ENCODE measurements at regions not wholly inside any gene's neighbourhood (a gene's known extent, or its start where the extent isn't known, plus 50 kb on each side); places are given as distances from the start of the nearest gene placed in this dataset.

- Histone ChIP-seq H3K9me3 (ENCODE audit: insufficient read depth, low read depth) (no peaks in the 10 kb centered on the region), H3K4me1 (replicated peaks; ENCODE audit: insufficient read depth) (no peaks in the 10 kb centered on the region), H4K20me1 (ENCODE audit: insufficient read depth) (no peaks in the 10 kb centered on the region), H3K27ac (no peak overlapping the region), H3K79me2 (ENCODE audit: low read depth) (no peaks in the 10 kb centered on the region), H3K4me2 (no peak overlapping the region), H2AFZ (no peak overlapping the region), H3K9me2 (ENCODE audit: insufficient read depth) (no peaks in the 10 kb centered on the region), H3K36me3 (ENCODE audit: low read depth) (no peaks in the 10 kb centered on the region), H3F3A (ENCODE audit: insufficient read depth, low read depth) (no peaks in the 10 kb centered on the region), H3K27me3 (ENCODE audit: insufficient read depth, low read depth) (no peaks in the 10 kb centered on the region), H3K4me3 (no peak overlapping the region)
- ChIA-PET POLR2A (ENCODE audit: unreplicated experiment) (interaction anchor here (0.6 kb wide), 1 partner anchor 1009 kb away, joined by 21 read pairs; no protein-coding TSS in a partner anchor), CTCF (interaction anchor here (0.7 kb wide), 1 partner anchor 18 kb away, joined by 8 read pairs; no protein-coding TSS in a partner anchor)
- DNase-seq = no peak
- TF ChIP-seq EZH2 (IDR thresholded peaks at IDR 0.05; ENCODE audit: low read depth) (no peak), CTCF (conservative IDR thresholded peaks at IDR 0.05) (no peak)
- BruUV-seq (replicated peaks) = no TSS peak
- intact Hi-C loops (cut with micrococcal nuclease; ENCODE audit: unreplicated experiment) = no loop called here
Observed at GRCh38 chr10:4250587-4250887, 465.5 kb upstream of the KLF6 start.

- POLR2A ChIA-PET (ENCODE audit: unreplicated experiment) = interaction anchor here (0.6 kb wide), 1 partner anchor 1009 kb away, joined by 21 read pairs; no protein-coding TSS in a partner anchor
- H3K4me2 ChIP-seq = no peak overlapping the region
Observed at GRCh38 chr10:4249841-4250586, 465.0 kb upstream of the KLF6 start.

GRCh38 chr10:4247379-4247778 is 462.4 kb upstream of the KLF6 start:
- ChIA-PET POLR2A (ENCODE audit: unreplicated experiment) (no interaction called here), CTCF (no interaction called here)
- Histone ChIP-seq H2AFZ (no peak overlapping the region), H3F3A (ENCODE audit: insufficient read depth, low read depth) (peaks cover 14% of the 10 kb centered on the region), H3K4me2 (no peak overlapping the region), H3K79me2 (ENCODE audit: low read depth) (no peaks in the 10 kb centered on the region), H3K4me3 (no peak overlapping the region), H3K36me3 (ENCODE audit: low read depth) (no peaks in the 10 kb centered on the region), H4K20me1 (ENCODE audit: insufficient read depth) (no peaks in the 10 kb centered on the region), H3K27me3 (ENCODE audit: insufficient read depth, low read depth) (no peaks in the 10 kb centered on the region), H3K4me1 (replicated peaks; ENCODE audit: insufficient read depth) (peaks cover 21% of the 10 kb centered on the region), H3K27ac (no peak overlapping the region), H3K9me3 (ENCODE audit: insufficient read depth, low read depth) (0 out of 2 replicates have a peak, but pooled peaks cover 5% of the 10 kb centered on the region), H3K9me2 (ENCODE audit: insufficient read depth) (no peaks in the 10 kb centered on the region)
- BruUV-seq (replicated peaks) = no TSS peak
- no peak for DNase-seq
- TF ChIP-seq CTCF (conservative IDR thresholded peaks at IDR 0.05) = no peak
- no peak for TF ChIP-seq EZH2 (IDR thresholded peaks at IDR 0.05; ENCODE audit: low read depth)
- intact Hi-C loops (cut with micrococcal nuclease; ENCODE audit: unreplicated experiment) = loop anchor here (10.0 kb wide), 1 partner anchor 297 kb away; no protein-coding TSS in a partner anchor

More at GRCh38 chr10:4249841-4250586, 465.0 kb upstream of the KLF6 start:
- Histone ChIP-seq H4K20me1 (ENCODE audit: insufficient read depth) (no peaks in the 10 kb centered on the region), H3K27me3 (ENCODE audit: insufficient read depth, low read depth) (no peaks in the 10 kb centered on the region), H3K4me3 (no peak overlapping the region), H3K79me2 (ENCODE audit: low read depth) (no peaks in the 10 kb centered on the region), H3K4me1 (replicated peaks; ENCODE audit: insufficient read depth) (no peaks in the 10 kb centered on the region), H3K9me2 (ENCODE audit: insufficient read depth) (no peaks in the 10 kb centered on the region), H3K36me3 (ENCODE audit: low read depth) (no peaks in the 10 kb centered on the region), H2AFZ (no peak overlapping the region), H3F3A (ENCODE audit: insufficient read depth, low read depth) (no peaks in the 10 kb centered on the region), H3K27ac (no peak overlapping the region), H3K9me3 (ENCODE audit: insufficient read depth, low read depth) (no peaks in the 10 kb centered on the region)
- DNase-seq = no peak
- TF ChIP-seq CTCF (conservative IDR thresholded peaks at IDR 0.05) = no peak
- no peak for TF ChIP-seq EZH2 (IDR thresholded peaks at IDR 0.05; ENCODE audit: low read depth)
- BruUV-seq (replicated peaks) = no TSS peak
- CTCF ChIA-PET = interaction anchor here (0.6 to 0.7 kb wide), 2 partner anchors 19 to 343 kb away, joined by 5 to 8 read pairs; no protein-coding TSS in a partner anchor
- intact Hi-C loops (cut with micrococcal nuclease; ENCODE audit: unreplicated experiment) = loop anchor here (10.0 kb wide), 1 partner anchor 295 kb away; no protein-coding TSS in a partner anchor
